Esophagus muscularis mucosa (tissue), 4 donors: ENCODE measurements at regions not wholly inside any gene's neighbourhood (a gene's known extent, or its start where the extent isn't known, plus 50 kb on each side); places are given as distances from the start of the nearest gene placed in this dataset.
"Not testable (repeated sequence)": the region's sequence is repeated elsewhere in the genome, so short reads cannot be mapped to it uniquely, and the experiment has no call there.

ENCODE experiments used
- DNase-seq: peaks from one replicate; pipeline ENCODE4 v3.0.0-alpha.2; 2017; ENCODE audit errors: extremely low spot score
- H3K27ac ChIP-seq, 4 donors: fragments of 200-600 bp; sonication (generic); replicated peaks in 1 of 4; 1 replicate in 3 of 4; 2 replicates in 1 of 4; pipeline ENCODE4 v1.5.1; 2016 to 2019; ENCODE audit warnings: mild to moderate bottlenecking in 1 of 4
- H3K27me3 ChIP-seq, 4 donors: fragments of 200-600 bp; sonication (generic); one replicate each; pipeline versions ENCODE4 v1.5.1 to v1.6.0; 2016 to 2019
- H3K36me3 ChIP-seq, 4 donors: fragments of 200-600 bp; sonication (generic); one replicate each; pipeline ENCODE4 v1.5.1; 2016 to 2019
- H3K4me1 ChIP-seq, 4 donors: fragments of 200-600 bp; sonication (generic); one replicate each; pipeline ENCODE4 v1.5.1; 2016 to 2019
- H3K4me3 ChIP-seq, 4 donors: fragments of 200-600 bp; sonication (generic); 1 replicate in 2 of 4; 2 replicates in 2 of 4; pipeline ENCODE4 v1.5.1; 2016 to 2019; ENCODE audit warnings: mild to moderate bottlenecking in 4 of 4, moderate library complexity in 1 of 4
- H3K9me3 ChIP-seq, 4 donors: fragments of 200-600 bp; sonication (generic); 1 replicate in 3 of 4; 2 replicates in 1 of 4; pipeline ENCODE4 v1.5.1; 2016 to 2019
- CTCF ChIP-seq, 3 experiments: fragments of 200-600 bp in 2 of 3; fragments of 450-650 bp in 1 of 3; sonication (generic) in 2 of 3; IDR thresholded peaks; one replicate each; pipeline ENCODE4 v1.5.1; 2017 to 2019; ENCODE audit warnings: antibody characterized with exemption in 3 of 3, mild to moderate bottlenecking in 2 of 3, moderate library complexity in 1 of 3
- EP300 ChIP-seq: sonication (generic); formaldehyde crosslinking; IDR thresholded peaks from one replicate; pipeline ENCODE4 v1.6.1; 2017; ENCODE audit warnings: antibody characterized with exemption
- POLR2A ChIP-seq: fragments of 450-650 bp; IDR thresholded peaks from one replicate; pipeline ENCODE4 v1.6.1; 2017; ENCODE audit warnings: antibody characterized with exemption, moderate library complexity, mild to moderate bottlenecking, low read depth
- POLR2AphosphoS5 ChIP-seq, 2 donors: sonication (generic); formaldehyde crosslinking; IDR thresholded peaks; one replicate each; pipeline ENCODE4 v1.6.1; 2017; ENCODE audit warnings: antibody characterized with exemption in 2 of 2
- WGBS: methylation state at CpG from one replicate; pipeline ENCODE4 v1.1.5; 2018; 5-methylcytosine and 5-hydroxymethylcytosine counted together
- intact Hi-C: fragments of 100-400 bp; cut with DNase I; formaldehyde crosslinking; loops from one replicate; pipeline ENCODE4 v1.15.1; 2023

GRCh38 chr7:80302636-80303035 lies 168.0 kb downstream of the GNAI1 start:
- no peaks in the 10 kb centered on the region for H3K27me3 ChIP-seq
- intact Hi-C loops: no loop called here
- H3K4me1 ChIP-seq: peaks cover 0 to 12% (median 4%) of the 10 kb centered on the region in 4 donors
- WGBS: 95% methylated on average over 2 of the region's 2 CpGs
- no peak overlapping the region for H3K4me3 ChIP-seq
- no peaks in the 10 kb centered on the region for H3K36me3 ChIP-seq
- H3K9me3 ChIP-seq: no peaks in the 10 kb centered on the region
- TF ChIP-seq CTCF (IDR thresholded peaks at IDR 0.05) (no peak), POLR2A (no peak), EP300 (no peak), POLR2AphosphoS5 (IDR thresholded peaks at IDR 0.05) (no peak)
- no peak for DNase-seq
- H3K27ac ChIP-seq: no peak overlapping the region

DNA sequence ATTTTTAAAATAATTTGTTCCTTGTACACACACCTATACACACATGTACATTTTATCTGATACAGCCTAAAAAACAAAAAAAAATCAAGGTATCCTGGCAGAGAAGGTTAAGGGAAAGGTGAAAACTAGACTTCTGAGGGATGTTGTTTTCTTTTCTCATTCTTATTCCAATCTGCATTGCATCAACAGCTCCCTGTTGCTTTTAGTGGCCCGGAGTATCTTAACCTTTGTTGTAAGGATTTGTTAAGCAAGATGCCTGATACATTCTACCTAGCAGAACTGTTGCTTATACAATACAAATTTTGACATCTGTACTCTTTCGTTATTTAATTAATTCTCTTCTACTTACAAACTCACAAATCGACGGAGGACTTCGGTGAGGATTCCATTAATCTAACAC lies 167.4 kb downstream of the GNAI1 start:
- WGBS: 68% methylated on average over 5 of the region's 5 CpGs
- intact Hi-C loops: no loop called here
- Histone ChIP-seq H3K27ac (no peak overlapping the region), H3K4me3 (no peak overlapping the region), H3K27me3 (no peaks in the 10 kb centered on the region), H3K9me3 (peaks cover 0 to under 1% (median 0%) of the 10 kb centered on the region in 4 donors), H3K4me1 (peaks cover 0 to 7% (median under 1%) of the 10 kb centered on the region in 4 donors), H3K36me3 (no peaks in the 10 kb centered on the region)
- DNase-seq: no peak
- TF ChIP-seq POLR2AphosphoS5 (IDR thresholded peaks at IDR 0.05) (no peak), CTCF (IDR thresholded peaks at IDR 0.05) (no peak), EP300 (no peak), POLR2A (no peak)

DNA sequence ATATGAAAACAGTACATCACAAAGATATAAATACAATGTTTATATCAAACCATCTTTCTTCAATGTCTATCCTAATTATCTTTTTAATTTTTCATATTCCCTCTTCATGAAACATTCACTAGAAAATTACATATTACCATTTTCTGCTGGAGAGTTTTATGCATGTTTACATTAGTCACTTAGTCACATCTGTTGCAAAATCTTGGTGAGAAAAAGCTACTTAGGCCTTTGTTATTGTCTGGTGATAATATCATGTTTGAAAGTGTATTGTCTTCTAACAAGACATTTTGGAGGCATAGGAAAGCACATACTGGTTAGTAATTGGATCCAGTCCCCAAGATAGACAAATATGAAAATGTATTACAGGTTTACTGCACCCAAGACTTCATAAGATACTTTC lies 163.6 kb downstream of the GNAI1 start:
- Histone ChIP-seq H3K36me3 (no peaks in the 10 kb centered on the region), H3K9me3 (peaks cover 0 to 11% (median 0%) of the 10 kb centered on the region in 4 donors), H3K4me3 (no peak overlapping the region), H3K27me3 (no peaks in the 10 kb centered on the region), H3K27ac (no peak overlapping the region), H3K4me1 (no peaks in the 10 kb centered on the region)
- no peak for DNase-seq
- TF ChIP-seq EP300 (no peak), POLR2AphosphoS5 (IDR thresholded peaks at IDR 0.05) (no peak), POLR2A (no peak), CTCF (IDR thresholded peaks at IDR 0.05) (no peak)
- intact Hi-C loops: no loop called here

- Histone ChIP-seq H3K36me3 (no peaks in the 10 kb centered on the region), H3K27ac (no peak overlapping the region), H3K27me3 (no peaks in the 10 kb centered on the region), H3K9me3 (peaks cover 0 to 11% (median 0%) of the 10 kb centered on the region in 4 donors), H3K4me3 (no peak overlapping the region), H3K4me1 (no peaks in the 10 kb centered on the region)
- TF ChIP-seq EP300 (no peak), CTCF (IDR thresholded peaks at IDR 0.05) (no peak), POLR2AphosphoS5 (IDR thresholded peaks at IDR 0.05) (no peak), POLR2A (no peak)
- DNase-seq: no peak
- intact Hi-C loops: no loop called here
Measured at GRCh38 chr7:80294346-80294745, 159.7 kb downstream of the GNAI1 start.

- H3K27ac ChIP-seq, DNase-seq, H3K27me3 ChIP-seq, intact Hi-C loops, H3K36me3 ChIP-seq, H3K4me1 ChIP-seq, H3K4me3 ChIP-seq: not testable (repeated sequence)
- WGBS: 94% methylated on average over 3 of the region's 3 CpGs
- H3K9me3 ChIP-seq: peaks cover 0 to 11% (median 0%) of the 10 kb centered on the region in 4 donors
Measured at GRCh38 chr7:80292634-80293033, 158.0 kb downstream of the GNAI1 start.
